GM12873 (cell line): ENCODE measurements at regions not wholly inside any gene's neighbourhood (a gene's known extent, or its start where the extent isn't known, plus 50 kb on each side); places are given as distances from the start of the nearest gene placed in this dataset.

ENCODE experiments used
- TF ChIP-seq, protein P1 (sequence below): IDR thresholded peaks from 2 replicates; pipeline ENCODE4 v1.5.1; 2012; ENCODE audit warnings: low read depth, mild to moderate bottlenecking, moderate library complexity, low read length, control low read depth; ENCODE audit not compliant: insufficient read depth; ENCODE audit errors: missing control alignments

GRCh38 chr12:126570566-126570965 is 1505.3 kb downstream of the AACS start:
- TF ChIP-seq, protein P1, sequence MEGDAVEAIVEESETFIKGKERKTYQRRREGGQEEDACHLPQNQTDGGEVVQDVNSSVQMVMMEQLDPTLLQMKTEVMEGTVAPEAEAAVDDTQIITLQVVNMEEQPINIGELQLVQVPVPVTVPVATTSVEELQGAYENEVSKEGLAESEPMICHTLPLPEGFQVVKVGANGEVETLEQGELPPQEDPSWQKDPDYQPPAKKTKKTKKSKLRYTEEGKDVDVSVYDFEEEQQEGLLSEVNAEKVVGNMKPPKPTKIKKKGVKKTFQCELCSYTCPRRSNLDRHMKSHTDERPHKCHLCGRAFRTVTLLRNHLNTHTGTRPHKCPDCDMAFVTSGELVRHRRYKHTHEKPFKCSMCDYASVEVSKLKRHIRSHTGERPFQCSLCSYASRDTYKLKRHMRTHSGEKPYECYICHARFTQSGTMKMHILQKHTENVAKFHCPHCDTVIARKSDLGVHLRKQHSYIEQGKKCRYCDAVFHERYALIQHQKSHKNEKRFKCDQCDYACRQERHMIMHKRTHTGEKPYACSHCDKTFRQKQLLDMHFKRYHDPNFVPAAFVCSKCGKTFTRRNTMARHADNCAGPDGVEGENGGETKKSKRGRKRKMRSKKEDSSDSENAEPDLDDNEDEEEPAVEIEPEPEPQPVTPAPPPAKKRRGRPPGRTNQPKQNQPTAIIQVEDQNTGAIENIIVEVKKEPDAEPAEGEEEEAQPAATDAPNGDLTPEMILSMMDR = no peak

GRCh38 chr12:126572170-126572569 is 1506.9 kb downstream of the AACS start:
- TF ChIP-seq, protein P1 = no peak

GRCh38 chr12:126581655-126582054 is 1516.4 kb downstream of the AACS start:
- TF ChIP-seq, protein P1 = no peak

- TF ChIP-seq, protein P1 = no peak
Measured at GRCh38 chr12:126582231-126582630, 1517.0 kb downstream of the AACS start.

DNA sequence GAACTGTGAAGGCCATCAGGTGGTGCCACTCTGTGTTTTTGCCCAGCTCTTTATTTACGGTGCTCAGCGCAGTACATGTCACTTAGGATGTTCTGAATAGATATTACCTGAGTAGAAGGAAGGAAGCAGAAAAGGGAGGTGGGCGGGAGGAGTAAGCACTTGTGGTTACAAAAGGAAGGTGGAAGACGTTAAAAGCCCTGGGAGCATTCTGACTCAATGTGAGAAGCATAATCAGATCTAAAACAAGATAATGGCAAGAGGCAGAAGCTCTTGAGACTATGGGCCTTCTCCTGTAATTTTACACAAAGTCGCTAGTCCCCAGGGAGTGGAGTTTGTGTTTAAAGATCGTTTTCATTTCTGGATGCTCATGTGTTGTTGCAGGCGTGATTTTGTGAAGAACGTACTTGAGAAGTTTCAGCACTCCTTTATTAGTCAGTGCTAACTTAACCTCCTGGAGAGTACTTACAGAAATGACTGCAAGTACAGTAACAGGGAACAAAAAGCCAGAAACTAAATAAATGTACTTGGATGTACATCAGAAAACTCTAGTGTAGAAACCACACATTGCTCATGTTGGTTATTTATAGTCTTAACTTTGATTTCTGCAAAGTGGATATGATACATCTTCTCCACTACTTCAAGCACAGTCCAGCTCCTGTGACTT is 1523.5 kb downstream of the AACS start:
- TF ChIP-seq, protein P1 = no peak

- TF ChIP-seq, protein P1 = no peak
Measured at GRCh38 chr12:126591533-126591932, 1526.3 kb downstream of the AACS start.

DNA sequence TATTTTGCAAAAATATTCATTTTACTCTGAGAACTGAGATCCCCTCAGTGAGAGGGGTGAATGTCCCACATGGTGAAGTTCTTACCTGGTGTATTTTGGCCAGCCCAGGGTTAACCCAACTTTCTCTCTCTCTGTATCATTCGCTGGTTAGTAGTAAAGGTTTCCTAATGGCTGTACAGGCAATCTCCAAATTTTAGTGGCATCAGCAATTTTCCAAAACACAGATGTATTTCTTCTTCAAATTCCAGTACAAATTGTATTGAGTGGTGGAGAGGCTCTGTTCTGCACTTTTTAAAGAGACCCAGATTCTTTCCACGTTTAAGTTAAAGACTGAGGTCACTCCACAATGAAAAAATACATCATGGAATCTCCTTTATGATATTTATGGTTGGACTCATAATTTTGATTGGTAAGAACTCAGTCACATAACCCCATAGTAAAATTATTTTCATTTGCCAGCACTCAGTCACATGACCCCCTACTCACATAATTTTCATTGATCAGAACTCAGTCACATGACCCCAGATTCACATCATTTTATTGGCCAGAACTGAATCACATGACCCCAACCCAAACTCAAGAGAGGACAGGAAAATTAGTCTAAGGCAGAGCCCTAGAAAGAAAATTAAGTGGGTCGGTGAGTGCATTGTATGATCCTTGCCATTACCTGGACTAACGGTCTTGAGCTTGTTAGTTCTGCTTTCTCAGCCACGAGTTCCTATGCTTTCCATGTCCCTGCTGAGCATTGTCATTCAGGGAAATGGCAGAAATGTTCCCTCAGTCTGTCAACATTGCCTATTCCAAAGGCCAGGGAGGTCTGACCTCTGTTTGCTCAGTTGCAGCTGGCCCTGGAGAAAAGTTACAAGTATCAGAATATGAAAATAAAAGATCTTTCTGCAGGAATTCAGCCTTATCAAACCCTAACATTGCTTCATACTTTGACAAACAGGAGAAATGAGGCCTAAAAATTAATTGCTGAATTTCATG is 1536.2 kb downstream of the AACS start:
- TF ChIP-seq, protein P1 = no peak
